ENCODE measurements at regions not wholly inside any gene's neighbourhood (a gene's known extent, or its start where the extent isn't known, plus 50 kb on each side); places are given as distances from the start of the nearest gene placed in this dataset.
A peak's percentile ranks its signal among the peaks of the same experiment; 100 is the strongest.

DNA sequence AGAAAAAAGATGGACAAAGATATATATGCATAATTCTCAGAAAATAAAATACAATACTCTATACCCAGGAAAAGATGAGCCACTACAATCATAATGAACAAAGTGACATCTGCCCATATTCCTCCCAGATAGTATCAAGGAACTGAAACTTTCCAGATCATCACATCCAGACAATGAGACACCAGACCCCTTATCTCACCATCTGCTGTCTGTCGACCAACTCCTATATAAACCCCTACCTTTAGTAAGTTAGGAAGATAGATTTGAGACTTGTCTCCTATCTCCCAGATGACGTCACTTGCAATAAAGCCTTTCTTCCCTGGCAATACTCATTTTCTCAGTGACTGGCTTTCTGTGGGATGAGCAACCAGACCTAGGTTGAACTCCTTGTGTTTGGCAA lies 1071.6 kb downstream of the PLOD2 start:
- TF ChIP-seq CREB1 (IDR thresholded peaks at IDR 0.05; ENCODE audit: low read depth) (no peak), YY1 (IDR thresholded peaks at IDR 0.05; ENCODE audit: low read depth) (no peak), ZBTB7A (IDR thresholded peaks at IDR 0.05; ENCODE audit: low read depth) (no peak), TCF12 (IDR thresholded peaks at IDR 0.05; ENCODE audit: low read depth) (no peak), FOXM1 (IDR thresholded peaks at IDR 0.05; ENCODE audit: borderline replicate concordance, low read depth) (no peak), TEAD4 (IDR thresholded peaks at IDR 0.05) (no peak), CEBPB (IDR thresholded peaks at IDR 0.05) (no peak), EP300 (IDR thresholded peaks at IDR 0.05; ENCODE audit: borderline replicate concordance) (no peak)
- TF ChIP-seq, protein P1, sequence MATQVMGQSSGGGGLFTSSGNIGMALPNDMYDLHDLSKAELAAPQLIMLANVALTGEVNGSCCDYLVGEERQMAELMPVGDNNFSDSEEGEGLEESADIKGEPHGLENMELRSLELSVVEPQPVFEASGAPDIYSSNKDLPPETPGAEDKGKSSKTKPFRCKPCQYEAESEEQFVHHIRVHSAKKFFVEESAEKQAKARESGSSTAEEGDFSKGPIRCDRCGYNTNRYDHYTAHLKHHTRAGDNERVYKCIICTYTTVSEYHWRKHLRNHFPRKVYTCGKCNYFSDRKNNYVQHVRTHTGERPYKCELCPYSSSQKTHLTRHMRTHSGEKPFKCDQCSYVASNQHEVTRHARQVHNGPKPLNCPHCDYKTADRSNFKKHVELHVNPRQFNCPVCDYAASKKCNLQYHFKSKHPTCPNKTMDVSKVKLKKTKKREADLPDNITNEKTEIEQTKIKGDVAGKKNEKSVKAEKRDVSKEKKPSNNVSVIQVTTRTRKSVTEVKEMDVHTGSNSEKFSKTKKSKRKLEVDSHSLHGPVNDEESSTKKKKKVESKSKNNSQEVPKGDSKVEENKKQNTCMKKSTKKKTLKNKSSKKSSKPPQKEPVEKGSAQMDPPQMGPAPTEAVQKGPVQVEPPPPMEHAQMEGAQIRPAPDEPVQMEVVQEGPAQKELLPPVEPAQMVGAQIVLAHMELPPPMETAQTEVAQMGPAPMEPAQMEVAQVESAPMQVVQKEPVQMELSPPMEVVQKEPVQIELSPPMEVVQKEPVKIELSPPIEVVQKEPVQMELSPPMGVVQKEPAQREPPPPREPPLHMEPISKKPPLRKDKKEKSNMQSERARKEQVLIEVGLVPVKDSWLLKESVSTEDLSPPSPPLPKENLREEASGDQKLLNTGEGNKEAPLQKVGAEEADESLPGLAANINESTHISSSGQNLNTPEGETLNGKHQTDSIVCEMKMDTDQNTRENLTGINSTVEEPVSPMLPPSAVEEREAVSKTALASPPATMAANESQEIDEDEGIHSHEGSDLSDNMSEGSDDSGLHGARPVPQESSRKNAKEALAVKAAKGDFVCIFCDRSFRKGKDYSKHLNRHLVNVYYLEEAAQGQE (IDR thresholded peaks at IDR 0.05; ENCODE audit: low read depth): no peak
- TF ChIP-seq, protein P2, sequence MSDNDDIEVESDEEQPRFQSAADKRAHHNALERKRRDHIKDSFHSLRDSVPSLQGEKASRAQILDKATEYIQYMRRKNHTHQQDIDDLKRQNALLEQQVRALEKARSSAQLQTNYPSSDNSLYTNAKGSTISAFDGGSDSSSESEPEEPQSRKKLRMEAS (IDR thresholded peaks at IDR 0.05): no peak

GRCh38 chr3:145094355-145094941 lies 1066.5 kb downstream of the PLOD2 start:
- TF ChIP-seq CREB1 (IDR thresholded peaks at IDR 0.05; ENCODE audit: low read depth): peak; percentile 76
- TF ChIP-seq CEBPB (IDR thresholded peaks at IDR 0.05): no peak

DNA sequence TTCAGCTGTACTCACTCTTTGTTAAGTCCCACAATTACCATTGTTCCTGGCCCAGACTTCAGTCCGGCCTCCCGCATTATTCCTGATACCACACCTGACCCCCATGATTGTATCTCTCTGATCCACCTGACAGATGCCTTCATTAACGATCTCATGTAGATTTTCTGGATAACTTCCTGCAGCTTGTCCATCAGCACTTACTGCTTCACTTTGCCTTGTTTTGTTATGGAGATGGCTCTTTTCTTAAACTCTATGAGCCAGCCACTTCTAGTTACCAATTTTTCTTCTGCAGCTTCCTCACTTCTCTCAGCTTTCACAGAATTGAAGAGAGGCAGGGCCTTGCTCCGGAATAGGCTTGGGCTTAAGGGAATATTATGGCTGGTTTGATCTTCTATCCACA lies 1044.2 kb downstream of the PLOD2 start:
- TF ChIP-seq CEBPB (IDR thresholded peaks at IDR 0.05): no peak
- TF ChIP-seq, protein P3, sequence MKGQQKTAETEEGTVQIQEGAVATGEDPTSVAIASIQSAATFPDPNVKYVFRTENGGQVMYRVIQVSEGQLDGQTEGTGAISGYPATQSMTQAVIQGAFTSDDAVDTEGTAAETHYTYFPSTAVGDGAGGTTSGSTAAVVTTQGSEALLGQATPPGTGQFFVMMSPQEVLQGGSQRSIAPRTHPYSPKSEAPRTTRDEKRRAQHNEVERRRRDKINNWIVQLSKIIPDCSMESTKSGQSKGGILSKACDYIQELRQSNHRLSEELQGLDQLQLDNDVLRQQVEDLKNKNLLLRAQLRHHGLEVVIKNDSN (IDR thresholded peaks at IDR 0.05): no peak
- TF ChIP-seq, protein P1 (IDR thresholded peaks at IDR 0.05; ENCODE audit: low read depth): no peak

DNA sequence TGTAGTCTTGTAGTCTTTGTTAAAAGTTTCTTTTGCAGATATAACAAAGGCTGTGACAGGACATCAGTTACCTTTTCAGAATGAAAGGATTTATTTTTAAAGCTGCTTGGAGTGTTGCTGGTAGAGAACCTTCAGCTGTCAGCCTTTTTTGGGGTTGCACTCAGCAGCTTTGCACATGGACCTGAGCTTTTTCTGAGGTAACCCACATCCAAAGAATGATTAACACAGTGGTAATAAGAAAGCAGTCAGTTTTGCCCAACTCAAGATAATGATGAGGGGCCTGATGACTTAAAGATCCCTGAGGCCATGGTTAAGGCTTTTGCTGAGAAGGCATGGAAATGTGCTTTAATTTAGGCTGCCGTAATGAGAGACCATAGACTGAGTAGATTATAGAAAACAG lies 1042.7 kb downstream of the PLOD2 start:
- TF ChIP-seq FOXM1 (IDR thresholded peaks at IDR 0.05; ENCODE audit: borderline replicate concordance, low read depth) (no peak), RAD21 (IDR thresholded peaks at IDR 0.05; ENCODE audit: low read depth) (no peak), CEBPB (IDR thresholded peaks at IDR 0.05) (no peak), TEAD4 (IDR thresholded peaks at IDR 0.05) (no peak), EP300 (IDR thresholded peaks at IDR 0.05; ENCODE audit: borderline replicate concordance) (no peak), EGR1 (IDR thresholded peaks at IDR 0.05) (no peak), TCF12 (IDR thresholded peaks at IDR 0.05; ENCODE audit: low read depth) (no peak), YY1 (IDR thresholded peaks at IDR 0.05; ENCODE audit: low read depth) (no peak), ZBTB7A (IDR thresholded peaks at IDR 0.05; ENCODE audit: low read depth) (no peak), TAF1 (IDR thresholded peaks at IDR 0.05; ENCODE audit: low read depth) (no peak), CREB1 (IDR thresholded peaks at IDR 0.05; ENCODE audit: low read depth) (no peak)
- TF ChIP-seq, protein P3 (IDR thresholded peaks at IDR 0.05): no peak
- TF ChIP-seq, protein P2 (IDR thresholded peaks at IDR 0.05): no peak
- TF ChIP-seq, protein P1 (IDR thresholded peaks at IDR 0.05; ENCODE audit: low read depth): no peak

DNA sequence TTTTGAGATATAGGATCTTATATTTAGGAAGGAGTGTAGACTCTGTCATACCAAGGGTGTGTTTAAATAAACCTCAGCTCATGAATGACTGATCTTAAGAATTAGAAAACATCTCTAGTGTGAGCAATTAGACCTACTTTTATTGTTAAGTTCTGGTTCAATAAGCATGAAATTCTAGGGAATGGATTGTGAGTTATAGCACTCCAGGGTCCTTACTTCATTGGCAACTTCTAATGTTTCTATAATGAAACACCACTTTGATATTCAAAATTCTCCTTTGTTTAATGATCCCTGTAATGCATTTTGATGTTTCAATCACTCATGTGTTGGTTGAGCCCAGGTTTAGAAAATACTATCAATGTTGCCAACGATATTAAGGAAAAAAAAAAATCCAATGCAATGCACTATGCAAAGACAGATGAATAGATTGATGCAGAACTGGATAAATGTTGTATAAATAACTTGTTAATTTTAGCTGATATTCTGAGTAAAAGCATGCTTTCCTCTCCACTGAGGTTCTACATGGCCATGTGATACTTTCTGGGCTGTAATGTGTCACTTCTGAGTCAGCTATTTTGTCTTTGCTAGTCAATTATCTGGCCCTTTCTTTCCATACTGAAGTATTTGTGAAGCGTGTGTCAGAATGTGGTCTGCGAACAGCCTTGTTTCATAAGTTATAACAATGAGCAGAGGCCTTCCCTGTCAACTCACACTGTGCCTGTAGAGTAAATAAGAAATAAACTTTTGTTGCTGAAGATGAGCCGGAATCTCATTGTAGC lies 1035.9 kb downstream of the PLOD2 start:
- TF ChIP-seq CREB1 (IDR thresholded peaks at IDR 0.05; ENCODE audit: low read depth) (no peak), EGR1 (IDR thresholded peaks at IDR 0.05) (no peak), TEAD4 (IDR thresholded peaks at IDR 0.05) (no peak)
- TF ChIP-seq, protein P2 (IDR thresholded peaks at IDR 0.05): no peak
